Uterus (tissue), 2 donors: ENCODE measurements at regions not wholly inside any gene's neighbourhood (a gene's known extent, or its start where the extent isn't known, plus 50 kb on each side); places are given as distances from the start of the nearest gene placed in this dataset.

ENCODE experiments used
- POLR2A ChIP-seq, 2 donors: fragments of 450-650 bp; IDR thresholded peaks; one replicate each; pipeline ENCODE4 v1.6.1; 2016; ENCODE audit warnings: antibody characterized with exemption in 2 of 2, mild to moderate bottlenecking in 1 of 2, moderate library complexity in 1 of 2
- TF ChIP-seq, protein P1 (sequence below), 4 experiments: fragments of 200-600 bp in 2 of 4; fragments of 450-650 bp in 2 of 4; sonication (generic) in 2 of 4; IDR thresholded peaks; one replicate each; pipeline ENCODE4 v1.5.1; 2016 to 2019; ENCODE audit warnings: antibody characterized with exemption in 4 of 4, mild to moderate bottlenecking in 2 of 4, moderate library complexity in 1 of 4

DNA sequence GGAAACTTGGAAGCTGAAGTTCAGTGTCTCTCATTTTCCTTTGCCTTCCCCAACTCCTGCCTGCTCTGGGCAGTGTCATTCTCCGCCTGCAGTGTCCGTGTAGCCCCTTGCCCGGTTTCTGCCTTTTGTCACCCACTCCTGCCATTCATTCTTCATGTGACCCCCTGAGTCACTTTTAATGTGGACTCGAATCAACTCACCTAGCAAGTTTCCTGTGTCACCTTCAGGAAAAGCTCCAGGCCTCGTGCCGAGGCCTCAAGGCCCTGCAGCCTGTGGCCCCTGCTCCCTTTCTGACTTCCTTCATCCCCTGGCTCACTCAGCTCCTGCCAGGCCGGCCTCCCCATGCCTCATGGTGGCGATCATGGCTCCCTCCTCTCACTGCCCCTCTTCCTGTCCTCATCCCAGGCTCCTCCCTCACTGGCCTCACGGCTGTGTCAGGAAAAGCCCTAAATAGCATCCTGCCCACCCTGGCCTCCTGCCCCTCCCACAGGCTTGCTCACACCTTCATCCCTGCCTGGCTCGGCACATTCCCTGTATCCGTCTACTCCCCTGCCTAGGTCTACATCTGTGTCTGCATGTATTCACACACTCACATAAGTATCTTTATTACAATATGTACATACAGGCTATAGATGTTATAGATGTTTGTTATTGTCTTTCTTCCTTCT, 294.9 kb downstream of the MED10 start:
- TF ChIP-seq, protein P1, sequence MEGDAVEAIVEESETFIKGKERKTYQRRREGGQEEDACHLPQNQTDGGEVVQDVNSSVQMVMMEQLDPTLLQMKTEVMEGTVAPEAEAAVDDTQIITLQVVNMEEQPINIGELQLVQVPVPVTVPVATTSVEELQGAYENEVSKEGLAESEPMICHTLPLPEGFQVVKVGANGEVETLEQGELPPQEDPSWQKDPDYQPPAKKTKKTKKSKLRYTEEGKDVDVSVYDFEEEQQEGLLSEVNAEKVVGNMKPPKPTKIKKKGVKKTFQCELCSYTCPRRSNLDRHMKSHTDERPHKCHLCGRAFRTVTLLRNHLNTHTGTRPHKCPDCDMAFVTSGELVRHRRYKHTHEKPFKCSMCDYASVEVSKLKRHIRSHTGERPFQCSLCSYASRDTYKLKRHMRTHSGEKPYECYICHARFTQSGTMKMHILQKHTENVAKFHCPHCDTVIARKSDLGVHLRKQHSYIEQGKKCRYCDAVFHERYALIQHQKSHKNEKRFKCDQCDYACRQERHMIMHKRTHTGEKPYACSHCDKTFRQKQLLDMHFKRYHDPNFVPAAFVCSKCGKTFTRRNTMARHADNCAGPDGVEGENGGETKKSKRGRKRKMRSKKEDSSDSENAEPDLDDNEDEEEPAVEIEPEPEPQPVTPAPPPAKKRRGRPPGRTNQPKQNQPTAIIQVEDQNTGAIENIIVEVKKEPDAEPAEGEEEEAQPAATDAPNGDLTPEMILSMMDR (IDR thresholded peaks at IDR 0.05) = no peak
- TF ChIP-seq POLR2A (IDR thresholded peaks at IDR 0.05) = no peak
